Mucosa of descending colon (tissue), 3 donors: ENCODE measurements at regions not wholly inside any gene's neighbourhood (a gene's known extent, or its start where the extent isn't known, plus 50 kb on each side); places are given as distances from the start of the nearest gene placed in this dataset.

ENCODE experiments used
- ATAC-seq: fragments of 200-7000 bp; cut with Tn5 transposase; one replicate; pipeline ENCODE4 v1.9.1; 2020; ENCODE audit warnings: mild to moderate bottlenecking, moderate library complexity
- DNase-seq, 3 donors: peaks; one replicate each; pipeline ENCODE4 v3.0.0-alpha.2; 2020
- H3K36me3 ChIP-seq: fragments of 200-600 bp; one replicate; pipeline ENCODE4 v1.8.0; 2021; ENCODE audit warnings: low read depth, mild to moderate bottlenecking
- H3K4me1 ChIP-seq: fragments of 200-600 bp; one replicate; pipeline ENCODE4 v1.8.0; 2021; ENCODE audit warnings: low read depth, mild to moderate bottlenecking
- H3K4me3 ChIP-seq: fragments of 200-600 bp; one replicate; pipeline ENCODE4 v1.8.0; 2021; ENCODE audit warnings: mild to moderate bottlenecking
- H3K9me3 ChIP-seq: fragments of 200-600 bp; one replicate; pipeline ENCODE4 v1.8.0; 2021; ENCODE audit warnings: mild to moderate bottlenecking
- CTCF ChIP-seq: fragments of 200-600 bp; IDR thresholded peaks from one replicate; pipeline ENCODE4 v1.8.0; 2022; ENCODE audit warnings: antibody characterized with exemption, mild to moderate bottlenecking
- intact Hi-C, 2 donors: fragments of 100-400 bp; cut with DNase I in 1 of 2; cut with micrococcal nuclease in 1 of 2; formaldehyde crosslinking; loops; one replicate each; pipeline versions ENCODE4 v1.11.0 to v1.11.1; 2022; cut with DNase I, micrococcal nuclease
- donor health status: DM: no; HTN: no; CAD: no; lungs with moderate emphysema.
- donor health status: DM: no; HTN: no; CAD: no.
- donor health status: DM: no; HTN: yes; CAD: no.

- Histone ChIP-seq H3K4me3 (no peak overlapping the region), H3K36me3 (no peaks in the 10 kb centered on the region), H3K9me3 (peaks cover 4% of the 10 kb centered on the region), H3K4me1 (no peaks in the 10 kb centered on the region)
- ATAC-seq (no peak), DNase-seq (no peak)
- intact Hi-C loops: no loop called here
- TF ChIP-seq CTCF: no peak
Observed at GRCh38 chr2:81650048-81650971, 1345.8 kb upstream of the LRRTM1 start.

GRCh38 chr2:81648806-81649205 is 1344.3 kb upstream of the LRRTM1 start:
- ATAC-seq: no peak
- Histone ChIP-seq H3K36me3 (no peaks in the 10 kb centered on the region), H3K9me3 (peaks cover 4% of the 10 kb centered on the region)

GRCh38 chr2:81648370-81648769 is 1343.8 kb upstream of the LRRTM1 start:
- intact Hi-C loops: no loop called here
- TF ChIP-seq CTCF: no peak
- Histone ChIP-seq H3K9me3 (peaks cover 4% of the 10 kb centered on the region), H3K36me3 (no peaks in the 10 kb centered on the region), H3K4me3 (no peak overlapping the region), H3K4me1 (no peaks in the 10 kb centered on the region)
- ATAC-seq (no peak), DNase-seq (no peak)

More at GRCh38 chr2:81648806-81649205, 1344.3 kb upstream of the LRRTM1 start:
- Histone ChIP-seq H3K4me3 (no peak overlapping the region), H3K4me1 (no peaks in the 10 kb centered on the region)
- no peak for DNase-seq
- intact Hi-C loops: no loop called here
- no peak for TF ChIP-seq CTCF

- intact Hi-C loops: no loop called here
- Histone ChIP-seq H3K4me3 (no peak overlapping the region), H3K4me1 (no peaks in the 10 kb centered on the region), H3K9me3 (peaks cover 4% of the 10 kb centered on the region), H3K36me3 (no peaks in the 10 kb centered on the region)
- no peak for TF ChIP-seq CTCF
- DNase-seq: no peak
- no peak for ATAC-seq
Observed at GRCh38 chr2:81647715-81648230, 1343.2 kb upstream of the LRRTM1 start.

- Histone ChIP-seq H3K36me3 (no peaks in the 10 kb centered on the region), H3K4me1 (no peaks in the 10 kb centered on the region), H3K9me3 (peaks cover 4% of the 10 kb centered on the region), H3K4me3 (no peak overlapping the region)
- no peak for TF ChIP-seq CTCF
- intact Hi-C loops: no loop called here
- DNase-seq (no peak), ATAC-seq (no peak)
Observed at GRCh38 chr2:81645745-81646301, 1341.3 kb upstream of the LRRTM1 start.
